Bronchial epithelial cell (primary cell): ENCODE measurements at regions not wholly inside any gene's neighbourhood (a gene's known extent, or its start where the extent isn't known, plus 50 kb on each side); places are given as distances from the start of the nearest gene placed in this dataset.

Experiments used
- DNase-seq: peaks from one replicate; pipeline ENCODE4 v3.0.0-alpha.2; 2010; ENCODE audit warnings: low read depth
- FAIRE-seq: peaks from 2 replicates; lab custom pipeline; 2011; peaks lifted over from hg19 to GRCh38; lab: Jason Lieb, UNC
- H3K27me3 ChIP-seq: 2 replicates; pipeline ENCODE4 v1.5.1; 2011; ENCODE audit warnings: low read length; ENCODE audit not compliant: control insufficient read depth, insufficient read depth
- H3K36me3 ChIP-seq: 2 replicates; pipeline ENCODE4 v1.5.1; 2011; ENCODE audit warnings: low read length; ENCODE audit not compliant: control insufficient read depth, insufficient read depth
- H3K4me3 ChIP-seq: 2 replicates; pipeline ENCODE4 v1.5.1; 2011; ENCODE audit warnings: mild to moderate bottlenecking, low read depth, low read length, control low read depth
- CTCF ChIP-seq: IDR thresholded peaks from 2 replicates; pipeline ENCODE4 v1.5.1; 2011; ENCODE audit warnings: mild to moderate bottlenecking, moderate library complexity, low read length, control low read depth, inconsistent platforms; ENCODE audit not compliant: insufficient read depth, severe bottlenecking

GRCh38 chr2:60234274-60234986, 319.0 kb downstream of the BCL11A start:
- peak; percentile 25 for DNase-seq
- no peak for TF ChIP-seq CTCF
- H3K4me3 ChIP-seq: no peak overlapping the region
- no peaks in the 10 kb centered on the region for H3K36me3 ChIP-seq
- no peaks in the 10 kb centered on the region for H3K27me3 ChIP-seq
- no peak for FAIRE-seq

GRCh38 chr2:60230596-60230995, 322.9 kb downstream of the BCL11A start:
- FAIRE-seq: no peak
- H3K36me3 ChIP-seq: no peaks in the 10 kb centered on the region
- DNase-seq: no peak
- H3K4me3 ChIP-seq: no peak overlapping the region
- TF ChIP-seq CTCF: no peak
- no peaks in the 10 kb centered on the region for H3K27me3 ChIP-seq

GRCh38 chr2:60230037-60230436, 323.4 kb downstream of the BCL11A start:
- Histone ChIP-seq H3K36me3 (no peaks in the 10 kb centered on the region), H3K27me3 (no peaks in the 10 kb centered on the region), H3K4me3 (no peak overlapping the region)
- TF ChIP-seq CTCF: no peak
- FAIRE-seq: no peak
- no peak for DNase-seq

GRCh38 chr2:60226943-60227342, 326.5 kb downstream of the BCL11A start:
- DNase-seq (no peak), FAIRE-seq (no peak)
- Histone ChIP-seq H3K27me3 (no peaks in the 10 kb centered on the region), H3K36me3 (no peaks in the 10 kb centered on the region), H3K4me3 (no peak overlapping the region)
- no peak for TF ChIP-seq CTCF

- H3K36me3 ChIP-seq: no peaks in the 10 kb centered on the region
- H3K27me3 ChIP-seq: no peaks in the 10 kb centered on the region
- FAIRE-seq (no peak), DNase-seq (no peak)
- TF ChIP-seq CTCF: no peak
- H3K4me3 ChIP-seq: no peak overlapping the region
These were observed 327.3 kb downstream of the BCL11A start for GRCh38 chr2:60226191-60226590.

- no peaks in the 10 kb centered on the region for H3K36me3 ChIP-seq
- DNase-seq (no peak), FAIRE-seq (no peak)
- no peak for TF ChIP-seq CTCF
- no peak overlapping the region for H3K4me3 ChIP-seq
- H3K27me3 ChIP-seq: no peaks in the 10 kb centered on the region
These were observed 329.6 kb downstream of the BCL11A start for GRCh38 chr2:60223859-60224258.
